Progenitor cell of endocrine pancreas (in vitro differentiated cells): ENCODE measurements at regions not wholly inside any gene's neighbourhood (a gene's known extent, or its start where the extent isn't known, plus 50 kb on each side); places are given as distances from the start of the nearest gene placed in this dataset.
"Not testable (repeated sequence)": the region's sequence is repeated elsewhere in the genome, so short reads cannot be mapped to it uniquely, and the experiment has no call there.

Experiments
- DNase-seq: peaks from one replicate; pipeline ENCODE4 v3.0.0; 2021; ENCODE audit warnings: low spot score; ENCODE audit not compliant: unreplicated experiment
- H3K27ac Mint-ChIP-seq: 2 replicates; pipeline ENCODE4 v1.8.0; 2021; ENCODE audit warnings: mild to moderate bottlenecking, moderate library complexity, mixed read lengths
- H3K27me3 Mint-ChIP-seq: 2 replicates; pipeline ENCODE4 v1.8.0; 2021; ENCODE audit warnings: mixed read lengths
- H3K36me3 Mint-ChIP-seq: 2 replicates; pipeline ENCODE4 v1.8.0; 2022; ENCODE audit warnings: mixed read lengths; ENCODE audit not compliant: insufficient read depth
- H3K4me1 Mint-ChIP-seq: 2 replicates; pipeline ENCODE4 v1.8.0; 2021; ENCODE audit warnings: low read depth, mixed read lengths
- H3K4me3 Mint-ChIP-seq: 2 replicates; pipeline ENCODE4 v1.8.0; 2021; ENCODE audit warnings: low read depth, mild to moderate bottlenecking, moderate library complexity, mixed read lengths
- H3K9me3 Mint-ChIP-seq: 2 replicates; pipeline ENCODE4 v1.8.0; 2021; ENCODE audit warnings: low read depth, mixed read lengths
- TF ChIP-seq, protein P1 (sequence below): fragments of 200-600 bp; sonication (generic); IDR thresholded peaks from one replicate; pipeline ENCODE4 v1.5.0; 2021; ENCODE audit warnings: antibody characterized with exemption, mild to moderate bottlenecking; ENCODE audit not compliant: unreplicated experiment

GRCh38 chr3:84318273-84318809 is 640.4 kb upstream of the CADM2 start:
- TF ChIP-seq, protein P1, sequence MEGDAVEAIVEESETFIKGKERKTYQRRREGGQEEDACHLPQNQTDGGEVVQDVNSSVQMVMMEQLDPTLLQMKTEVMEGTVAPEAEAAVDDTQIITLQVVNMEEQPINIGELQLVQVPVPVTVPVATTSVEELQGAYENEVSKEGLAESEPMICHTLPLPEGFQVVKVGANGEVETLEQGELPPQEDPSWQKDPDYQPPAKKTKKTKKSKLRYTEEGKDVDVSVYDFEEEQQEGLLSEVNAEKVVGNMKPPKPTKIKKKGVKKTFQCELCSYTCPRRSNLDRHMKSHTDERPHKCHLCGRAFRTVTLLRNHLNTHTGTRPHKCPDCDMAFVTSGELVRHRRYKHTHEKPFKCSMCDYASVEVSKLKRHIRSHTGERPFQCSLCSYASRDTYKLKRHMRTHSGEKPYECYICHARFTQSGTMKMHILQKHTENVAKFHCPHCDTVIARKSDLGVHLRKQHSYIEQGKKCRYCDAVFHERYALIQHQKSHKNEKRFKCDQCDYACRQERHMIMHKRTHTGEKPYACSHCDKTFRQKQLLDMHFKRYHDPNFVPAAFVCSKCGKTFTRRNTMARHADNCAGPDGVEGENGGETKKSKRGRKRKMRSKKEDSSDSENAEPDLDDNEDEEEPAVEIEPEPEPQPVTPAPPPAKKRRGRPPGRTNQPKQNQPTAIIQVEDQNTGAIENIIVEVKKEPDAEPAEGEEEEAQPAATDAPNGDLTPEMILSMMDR, result no peak
- DNase-seq, result no peak
- Mint-ChIP-seq H3K4me1 (peaks cover 4% of the 10 kb centered on the region), H3K27me3 (no peaks in the 10 kb centered on the region), H3K36me3 (no peaks in the 10 kb centered on the region), H3K27ac (no peak overlapping the region), H3K9me3 (no peaks in the 10 kb centered on the region), H3K4me3 (no peak overlapping the region)

DNA sequence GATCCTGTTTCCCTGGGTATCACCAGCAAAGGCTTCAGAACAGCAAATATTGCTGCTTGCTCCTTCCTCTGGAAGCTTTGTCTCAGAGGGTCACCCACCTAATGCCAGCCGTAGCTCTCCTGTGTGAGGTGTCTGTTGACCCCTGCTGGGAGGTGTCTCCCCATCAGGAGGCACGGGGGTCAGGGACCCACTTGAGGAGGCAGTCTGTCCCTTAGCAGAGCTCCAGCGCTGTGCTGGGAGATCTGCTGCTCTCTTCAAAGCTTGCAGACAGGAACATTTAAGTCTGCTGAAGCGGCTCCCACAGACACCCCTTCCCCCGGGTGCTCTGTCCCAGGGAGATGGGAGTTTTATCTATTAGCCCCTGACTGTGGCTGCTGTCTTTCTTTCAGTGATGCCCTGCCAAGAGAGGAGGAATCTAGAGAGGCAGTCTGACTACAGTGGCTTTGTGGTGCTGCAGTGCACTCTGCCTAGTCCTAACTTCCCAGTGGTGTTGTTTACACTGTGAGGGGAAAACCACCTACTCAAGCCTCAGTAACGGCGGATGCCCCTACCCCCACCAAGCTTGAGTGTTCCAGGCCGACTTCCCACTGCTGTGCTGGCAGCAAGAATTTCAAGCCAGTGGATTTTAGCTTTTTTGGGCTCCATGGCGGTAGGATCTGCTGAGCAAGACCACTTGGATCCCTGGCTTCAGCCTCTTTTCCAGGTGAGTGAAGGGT is 593.1 kb upstream of the CADM2 start:
- not testable (repeated sequence) for H3K36me3 Mint-ChIP-seq, H3K4me3 Mint-ChIP-seq, H3K27me3 Mint-ChIP-seq, H3K27ac Mint-ChIP-seq, H3K4me1 Mint-ChIP-seq, DNase-seq
- H3K9me3 Mint-ChIP-seq, result peaks cover 16% of the 10 kb centered on the region
